B cell (primary cell): ENCODE measurements at regions not wholly inside any gene's neighbourhood (a gene's known extent, or its start where the extent isn't known, plus 50 kb on each side); places are given as distances from the start of the nearest gene placed in this dataset.

Experiments used
- ATAC-seq: fragments of 200-7000 bp; cut with Tn5 transposase; one replicate; pipeline ENCODE4 v1.10.0; 2021; ENCODE audit warnings: low read depth, mild to moderate bottlenecking, moderate number of reproducible peaks, moderate library complexity
- CTCF ChIA-PET: fragments of 350-600 bp; sonication (Branson Sonifier 250); formaldehyde crosslinking; loops from one replicate; lab custom pipeline; 2021; ENCODE audit warnings: antibody characterized with exemption, inconsistent platforms; lab: Charles Lee
- POLR2A ChIA-PET: fragments of 350-600 bp; sonication (Branson Sonifier 250); formaldehyde crosslinking; loops from one replicate; lab custom pipeline; 2021; ENCODE audit warnings: antibody characterized with exemption; lab: Charles Lee
- DNase-seq: peaks from one replicate; pipeline ENCODE4 v3.0.0; 2013
- H2AFZ ChIP-seq: 2 replicates; pipeline ENCODE4 v1.6.1; 2012; ENCODE audit warnings: mild to moderate bottlenecking, low read depth, low read length; ENCODE audit not compliant: insufficient read depth, poor library complexity, severe bottlenecking
- H3K27ac ChIP-seq, 2 donors: 1 replicate in 1 of 2; 2 replicates in 1 of 2; pipeline ENCODE4 v1.5.1; 2012 to 2013; ENCODE audit warnings: low read length in 2 of 2, mild to moderate bottlenecking in 2 of 2, moderate library complexity in 1 of 2
- H3K27me3 ChIP-seq, 4 experiments: fragments of 200-600 bp in 1 of 4; sonication (generic) in 1 of 4; replicated peaks in 1 of 4; 1 replicate in 2 of 4; 2 replicates in 2 of 4; pipeline versions ENCODE4 v1.6.1 to v1.7.0; 2013 to 2016; ENCODE audit warnings: low read length in 3 of 4, mild to moderate bottlenecking in 2 of 4, mixed read lengths in 1 of 4, moderate library complexity in 1 of 4; ENCODE audit not compliant: insufficient read depth in 4 of 4, control insufficient read depth in 3 of 4; ENCODE audit errors: control extremely low read depth in 1 of 4
- H3K36me3 ChIP-seq, 2 experiments: replicated peaks in 1 of 2; 1 replicate in 1 of 2; 2 replicates in 1 of 2; pipeline versions ENCODE4 v1.6.1 to v1.7.1; 2013; ENCODE audit warnings: low read length in 1 of 2; ENCODE audit not compliant: insufficient read depth in 2 of 2, control insufficient read depth in 1 of 2; ENCODE audit errors: control extremely low read depth in 1 of 2, extremely low read depth in 1 of 2
- H3K4me1 ChIP-seq, 2 donors: fragments of 200-600 bp in 1 of 2; sonication (generic) in 1 of 2; 1 replicate in 1 of 2; 2 replicates in 1 of 2; pipeline versions ENCODE4 v1.5.1 to v1.6.1; 2013 to 2017; ENCODE audit warnings: low read length in 2 of 2; ENCODE audit not compliant: control insufficient read depth in 2 of 2, insufficient read depth in 2 of 2
- H3K4me2 ChIP-seq: replicated peaks from 2 replicates; pipeline ENCODE3; 2012; ENCODE audit warnings: mild to moderate bottlenecking, low read depth, low read length; ENCODE audit not compliant: poor library complexity, severe bottlenecking
- H3K4me3 ChIP-seq, 5 experiments: fragments of 200-600 bp in 1 of 5; sonication (generic) in 1 of 5; 1 replicate in 3 of 5; 2 replicates in 2 of 5; pipeline versions ENCODE4 v1.5.1 to v1.7.0; 2011 to 2016; ENCODE audit warnings: low read length in 4 of 5, mild to moderate bottlenecking in 4 of 5, low read depth in 2 of 5, control low read depth in 1 of 5, moderate library complexity in 1 of 5; ENCODE audit not compliant: insufficient read depth in 1 of 5; ENCODE audit errors: control extremely low read depth in 1 of 5, extremely low read depth in 1 of 5
- H3K79me2 ChIP-seq: fragments of 200-600 bp; sonication (generic); one replicate; pipeline ENCODE4 v1.6.0; 2016; ENCODE audit warnings: low read length; ENCODE audit not compliant: control insufficient read depth, insufficient read depth
- H3K9ac ChIP-seq: fragments of 200-600 bp; sonication (generic); 2 replicates; pipeline ENCODE4 v1.6.1; 2017; ENCODE audit warnings: mild to moderate bottlenecking, low read length, moderate library complexity
- H3K9me3 ChIP-seq, 3 donors: one replicate each; pipeline versions ENCODE4 v1.6.1 to v1.7.1; 2013; ENCODE audit warnings: low read length in 2 of 3; ENCODE audit not compliant: control insufficient read depth in 2 of 3, insufficient read depth in 1 of 3; ENCODE audit errors: control extremely low read depth in 1 of 3
- H4K20me1 ChIP-seq: 2 replicates; pipeline ENCODE4 v1.6.0; 2012; ENCODE audit warnings: mild to moderate bottlenecking, low read length; ENCODE audit not compliant: insufficient read depth, control insufficient read depth, poor library complexity, severe bottlenecking
- H3K27ac Mint-ChIP-seq: one replicate; pipeline ENCODE4 v1.8.0; 2021; ENCODE audit warnings: mixed read lengths
- H3K27me3 Mint-ChIP-seq: one replicate; pipeline ENCODE4 v1.8.0; 2021; ENCODE audit warnings: mixed read lengths
- H3K4me1 Mint-ChIP-seq: one replicate; pipeline ENCODE4 v1.8.0; 2021; ENCODE audit warnings: mixed read lengths
- H3K4me3 Mint-ChIP-seq: one replicate; pipeline ENCODE4 v1.8.0; 2021; ENCODE audit warnings: mixed read lengths
- H3K9me3 Mint-ChIP-seq: one replicate; pipeline ENCODE4 v1.8.0; 2022; ENCODE audit warnings: mixed read lengths; ENCODE audit not compliant: insufficient read depth
- CTCF ChIP-seq: fragments of 200-600 bp; IDR thresholded peaks from one replicate; pipeline ENCODE4 v1.8.0; 2022; ENCODE audit warnings: antibody characterized with exemption, mild to moderate bottlenecking
- EZH2 ChIP-seq: IDR thresholded peaks from 2 replicates; pipeline ENCODE4 v1.6.1; 2012; ENCODE audit warnings: borderline replicate concordance, low read depth, mild to moderate bottlenecking, moderate library complexity, low read length; ENCODE audit not compliant: insufficient read depth, poor library complexity, severe bottlenecking
- WGBS: methylation state at CpG from one replicate; pipeline ENCODE4 v1.1.5; 2013; ENCODE audit warnings: missing lambda C conversion rate; ENCODE audit not compliant: insufficient coverage; 5-methylcytosine and 5-hydroxymethylcytosine counted together
- intact Hi-C: fragments of 100-400 bp; cut with micrococcal nuclease; formaldehyde crosslinking; loops from one replicate; pipeline ENCODE4 v1.10.0; 2022

GRCh38 chr11:109236696-109237095 is 185.3 kb upstream of the C11orf87 start:
- Histone ChIP-seq H2AFZ (no peak overlapping the region), H3K9me3 (no peaks in the 10 kb centered on the region), H3K9ac (no peak overlapping the region), H3K4me1 (no peaks in the 10 kb centered on the region), H3K4me3 (no peak overlapping the region), H3K27ac (no peak overlapping the region), H3K27me3 (no peaks in the 10 kb centered on the region), H3K79me2 (no peaks in the 10 kb centered on the region), H3K36me3 (no peaks in the 10 kb centered on the region), H4K20me1 (no peaks in the 10 kb centered on the region), H3K4me2 (no peak overlapping the region)
- ChIA-PET POLR2A (no interaction called here), CTCF (no interaction called here)
- DNase-seq (no peak), ATAC-seq (no peak)
- Mint-ChIP-seq H3K4me1 (no peaks in the 10 kb centered on the region), H3K9me3 (no peaks in the 10 kb centered on the region), H3K27me3 (no peaks in the 10 kb centered on the region), H3K4me3 (no peak overlapping the region), H3K27ac (no peak overlapping the region)
- intact Hi-C loops: no loop called here
- no CpG with 5 or more reads among the region's 1 CpG for WGBS
- TF ChIP-seq CTCF: no peak
- no peak for TF ChIP-seq EZH2

- no peaks in the 10 kb centered on the region for H3K4me1 ChIP-seq
- no peaks in the 10 kb centered on the region for H3K27me3 Mint-ChIP-seq
Measured at GRCh38 chr11:109237636-109238035, 184.4 kb upstream of the C11orf87 start.

More at GRCh38 chr11:109237636-109238035, 184.4 kb upstream of the C11orf87 start:
- no peak overlapping the region for H3K9ac ChIP-seq
- DNase-seq (no peak), ATAC-seq (no peak)
- Mint-ChIP-seq H3K9me3 (no peaks in the 10 kb centered on the region), H3K4me1 (no peaks in the 10 kb centered on the region), H3K27ac (no peak overlapping the region), H3K4me3 (no peak overlapping the region)
- POLR2A ChIA-PET: no interaction called here
- no peak overlapping the region for H3K27ac ChIP-seq
- no peaks in the 10 kb centered on the region for H3K9me3 ChIP-seq
- intact Hi-C loops: no loop called here
- H3K4me3 ChIP-seq: no peak overlapping the region
- no peaks in the 10 kb centered on the region for H3K27me3 ChIP-seq
- H4K20me1 ChIP-seq: no peaks in the 10 kb centered on the region
- no peaks in the 10 kb centered on the region for H3K79me2 ChIP-seq
- H2AFZ ChIP-seq: no peak overlapping the region
- no peaks in the 10 kb centered on the region for H3K36me3 ChIP-seq
- H3K4me2 ChIP-seq: no peak overlapping the region
- no peak for TF ChIP-seq CTCF
- no peak for TF ChIP-seq EZH2
- CTCF ChIA-PET: no interaction called here
